Ectodermal cell (in vitro differentiated cells): ENCODE measurements at regions not wholly inside any gene's neighbourhood (a gene's known extent, or its start where the extent isn't known, plus 50 kb on each side); places are given as distances from the start of the nearest gene placed in this dataset.

Experiments used
- H3K27ac ChIP-seq: 2 replicates; pipeline ENCODE4 v1.7.0; 2013; ENCODE audit warnings: mild to moderate bottlenecking, low read depth, low read length; ENCODE audit not compliant: insufficient read depth, poor library complexity, severe bottlenecking
- H3K27me3 ChIP-seq: 2 replicates; pipeline ENCODE4 v1.7.0; 2013; ENCODE audit warnings: mild to moderate bottlenecking, low read length; ENCODE audit not compliant: insufficient read depth, control insufficient read depth, poor library complexity, severe bottlenecking
- H3K36me3 ChIP-seq: one replicate; pipeline ENCODE4 v1.7.0; 2013; ENCODE audit warnings: low read length; ENCODE audit not compliant: control insufficient read depth, insufficient read depth
- H3K4me1 ChIP-seq: one replicate; pipeline ENCODE4 v1.7.0; 2013; ENCODE audit warnings: low read length; ENCODE audit not compliant: control insufficient read depth, insufficient read depth
- H3K4me3 ChIP-seq: 2 replicates; pipeline ENCODE4 v1.7.0; 2013; ENCODE audit warnings: low read depth, low read length, control low read depth; ENCODE audit not compliant: insufficient read depth
- H3K9me3 ChIP-seq: 2 replicates; pipeline ENCODE4 v1.7.0; 2013; ENCODE audit warnings: mild to moderate bottlenecking, low read length, moderate library complexity; ENCODE audit not compliant: control insufficient read depth
- WGBS, 2 experiments: methylation state at CpG; one replicate each; pipeline ENCODE4 v1.1.7; 2013; ENCODE audit warnings: missing lambda C conversion rate in 2 of 2; 5-methylcytosine and 5-hydroxymethylcytosine counted together

DNA sequence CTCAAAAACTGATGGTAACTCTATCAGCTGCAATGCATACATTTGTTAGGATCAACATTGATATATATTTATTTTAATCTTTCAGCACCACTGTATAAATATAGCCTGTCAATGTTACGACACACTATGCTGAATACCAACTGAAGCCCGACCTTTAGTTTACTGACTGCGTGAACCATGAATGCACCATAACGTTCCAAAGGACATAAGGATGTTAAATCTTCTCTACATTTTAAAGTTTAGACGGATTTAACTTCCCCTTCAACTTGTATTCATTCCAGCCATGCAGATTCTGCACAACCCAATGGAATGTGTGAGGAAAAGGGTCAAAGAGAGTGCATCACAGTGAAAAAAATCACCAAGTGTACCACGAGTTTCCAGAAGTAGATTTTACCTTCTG lies 489.5 kb downstream of the IRS1 start:
- Histone ChIP-seq H3K36me3 (no peaks in the 10 kb centered on the region), H3K4me1 (no peaks in the 10 kb centered on the region), H3K27me3 (no peaks in the 10 kb centered on the region), H3K27ac (no peak overlapping the region), H3K9me3 (no peaks in the 10 kb centered on the region), H3K4me3 (no peak overlapping the region)
- WGBS, 2 experiments: 94% methylated on average over 6 of the region's 6 CpGs

GRCh38 chr2:226308986-226309385 lies 490.6 kb downstream of the IRS1 start:
- no peaks in the 10 kb centered on the region for H3K27me3 ChIP-seq
- H3K36me3 ChIP-seq: no peaks in the 10 kb centered on the region
- H3K9me3 ChIP-seq: no peaks in the 10 kb centered on the region
- H3K4me3 ChIP-seq: no peak overlapping the region
- no peaks in the 10 kb centered on the region for H3K4me1 ChIP-seq
- no peak overlapping the region for H3K27ac ChIP-seq
- WGBS, 2 experiments: 85 to 87% methylated on average over 2 of the region's 2 CpGs

- Histone ChIP-seq H3K4me1 (no peaks in the 10 kb centered on the region), H3K9me3 (no peaks in the 10 kb centered on the region), H3K27me3 (no peaks in the 10 kb centered on the region), H3K36me3 (no peaks in the 10 kb centered on the region), H3K27ac (no peak overlapping the region), H3K4me3 (no peak overlapping the region)
- WGBS, 2 experiments: 100% methylated on average over 1 of the region's 2 CpGs; no CpG with 5 or more reads in 1 of the 2 experiments
Observed at GRCh38 chr2:226308323-226308680, 491.3 kb downstream of the IRS1 start.

- H3K27ac ChIP-seq: no peak overlapping the region
- H3K4me1 ChIP-seq: no peaks in the 10 kb centered on the region
- no peak overlapping the region for H3K4me3 ChIP-seq
- 94 to 100% methylated on average over 2 to 4 of the region's 4 CpGs for WGBS, 2 experiments
- H3K27me3 ChIP-seq: no peaks in the 10 kb centered on the region
- no peaks in the 10 kb centered on the region for H3K36me3 ChIP-seq
- H3K9me3 ChIP-seq: no peaks in the 10 kb centered on the region
Observed at GRCh38 chr2:226307487-226308322, 491.9 kb downstream of the IRS1 start.

DNA sequence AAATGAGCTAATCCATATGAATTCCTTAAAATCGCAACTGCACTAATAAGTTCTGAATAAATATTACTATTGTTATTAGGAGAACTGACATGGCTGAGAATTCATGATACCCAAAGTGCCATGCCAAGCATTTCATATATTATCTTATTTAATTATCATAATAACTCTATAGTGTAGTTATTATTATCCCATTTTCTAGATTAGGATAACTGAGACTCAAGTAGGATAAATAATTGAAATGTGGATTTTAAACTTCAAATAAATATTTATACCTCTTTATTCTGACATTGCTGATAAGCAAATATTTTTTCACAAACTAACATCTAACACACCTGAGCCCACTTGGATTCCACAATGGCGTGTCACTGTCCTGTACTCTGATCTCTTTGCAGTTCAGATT lies 492.7 kb downstream of the IRS1 start:
- no peaks in the 10 kb centered on the region for H3K36me3 ChIP-seq
- H3K4me3 ChIP-seq: no peak overlapping the region
- H3K27ac ChIP-seq: no peak overlapping the region
- 92 to 100% methylated on average over 1 to 2 of the region's 2 CpGs for WGBS, 2 experiments
- no peaks in the 10 kb centered on the region for H3K9me3 ChIP-seq
- no peaks in the 10 kb centered on the region for H3K27me3 ChIP-seq
- H3K4me1 ChIP-seq: no peaks in the 10 kb centered on the region

DNA sequence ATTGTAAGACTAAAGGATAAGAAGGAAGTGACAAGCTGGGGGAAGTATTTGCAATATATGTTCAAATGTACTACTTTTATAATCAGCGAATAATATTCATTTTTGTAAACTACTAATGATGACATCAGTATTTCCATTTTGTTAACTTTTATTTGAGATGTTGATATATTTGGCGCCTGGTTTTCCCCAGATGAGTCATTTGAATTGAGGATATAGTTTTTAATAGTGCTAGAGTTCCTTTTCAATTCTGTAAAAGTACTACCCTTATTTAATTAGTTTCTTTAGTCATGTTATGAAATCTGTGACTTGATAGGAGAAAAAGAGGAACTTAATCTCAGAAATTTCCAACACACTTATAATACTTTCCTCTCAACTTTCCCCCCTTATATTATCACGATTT lies 495.3 kb downstream of the IRS1 start:
- H3K27me3 ChIP-seq: no peaks in the 10 kb centered on the region
- WGBS, 2 experiments: 80 to 88% methylated on average over 1 of the region's 3 CpGs
- H3K27ac ChIP-seq: no peak overlapping the region
- H3K36me3 ChIP-seq: no peaks in the 10 kb centered on the region
- no peaks in the 10 kb centered on the region for H3K9me3 ChIP-seq
- no peak overlapping the region for H3K4me3 ChIP-seq
- H3K4me1 ChIP-seq: no peaks in the 10 kb centered on the region

DNA sequence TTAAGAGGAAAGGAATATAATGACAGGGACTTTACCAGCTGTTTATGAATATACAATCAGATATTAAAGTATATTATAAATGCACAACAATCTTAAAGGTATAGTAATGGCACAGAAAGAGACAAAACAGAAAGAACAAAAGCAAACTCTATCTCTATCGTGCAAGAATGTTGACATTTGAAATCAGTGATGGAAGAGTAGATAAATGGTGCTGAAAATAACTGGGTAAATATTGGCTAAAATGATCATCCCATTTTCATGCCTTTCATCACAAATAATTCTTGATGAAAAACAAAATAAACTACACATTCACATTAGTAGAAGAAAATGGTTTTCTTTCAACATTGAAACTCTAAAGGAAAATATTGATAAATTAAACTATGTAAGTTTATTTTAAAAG lies 495.9 kb downstream of the IRS1 start:
- Histone ChIP-seq H3K36me3 (no peaks in the 10 kb centered on the region), H3K4me3 (no peak overlapping the region), H3K9me3 (no peaks in the 10 kb centered on the region), H3K4me1 (no peaks in the 10 kb centered on the region), H3K27me3 (no peaks in the 10 kb centered on the region), H3K27ac (no peak overlapping the region)
- no CpG with 5 or more reads among the region's 1 CpG for WGBS, 2 experiments

DNA sequence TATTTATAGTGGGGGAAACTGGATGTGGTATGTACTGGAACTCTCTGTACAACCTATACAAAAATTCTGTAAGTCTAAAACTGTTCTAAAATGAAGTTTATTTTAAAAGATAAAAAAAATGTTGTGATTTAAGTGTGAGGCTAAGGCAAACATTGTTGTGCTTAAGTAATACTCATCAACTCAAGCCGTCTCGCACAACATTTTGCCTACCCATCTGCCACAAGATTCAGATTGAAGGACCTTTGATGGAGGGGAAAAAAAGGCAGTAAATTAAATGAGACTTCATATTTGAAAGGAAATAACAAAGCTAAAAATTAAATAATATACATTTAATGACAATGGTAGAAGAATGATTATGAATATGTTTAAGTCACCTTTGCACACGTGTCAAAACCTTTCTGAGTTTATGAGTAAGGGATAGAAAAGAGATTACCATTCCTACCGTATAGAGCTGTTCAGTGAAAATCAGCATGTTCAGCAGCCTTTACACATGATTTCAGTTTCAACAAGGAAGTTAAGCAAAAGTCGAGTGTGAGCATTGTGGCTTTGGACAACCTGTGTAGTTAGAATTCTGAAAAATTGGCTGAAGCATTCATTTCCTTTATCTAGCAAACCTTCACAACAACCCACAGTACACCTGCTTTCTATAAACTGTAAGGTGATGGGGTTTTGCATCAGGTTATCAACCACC lies 499.3 kb downstream of the IRS1 start:
- WGBS, 2 experiments: 83 to 98% methylated on average over 2 to 3 of the region's 5 CpGs
- no peaks in the 10 kb centered on the region for H3K4me1 ChIP-seq
- no peak overlapping the region for H3K4me3 ChIP-seq

GRCh38 chr2:226299771-226300170 lies 499.8 kb downstream of the IRS1 start:
- no peaks in the 10 kb centered on the region for H3K36me3 ChIP-seq
- H3K27ac ChIP-seq: no peak overlapping the region
- WGBS, 2 experiments: 100% methylated on average over 1 to 2 of the region's 3 CpGs
- no peaks in the 10 kb centered on the region for H3K27me3 ChIP-seq
- H3K4me1 ChIP-seq: no peaks in the 10 kb centered on the region
- no peaks in the 10 kb centered on the region for H3K9me3 ChIP-seq
- H3K4me3 ChIP-seq: no peak overlapping the region

More for the DNA sequence above, 499.3 kb downstream of the IRS1 start:
- Histone ChIP-seq H3K27ac (no peak overlapping the region), H3K36me3 (no peaks in the 10 kb centered on the region), H3K9me3 (no peaks in the 10 kb centered on the region), H3K27me3 (no peaks in the 10 kb centered on the region)

- WGBS, 2 experiments: 97 to 100% methylated on average over 3 of the region's 3 CpGs
- no peaks in the 10 kb centered on the region for H3K27me3 ChIP-seq
- H3K9me3 ChIP-seq: no peaks in the 10 kb centered on the region
- no peaks in the 10 kb centered on the region for H3K36me3 ChIP-seq
- H3K4me1 ChIP-seq: no peaks in the 10 kb centered on the region
- no peak overlapping the region for H3K27ac ChIP-seq
- H3K4me3 ChIP-seq: no peak overlapping the region
Observed at GRCh38 chr2:226295681-226296080, 503.9 kb downstream of the IRS1 start.
